GM12873 (cell line): ENCODE measurements at regions not wholly inside any gene's neighbourhood (a gene's known extent, or its start where the extent isn't known, plus 50 kb on each side); places are given as distances from the start of the nearest gene placed in this dataset.

Source experiments
- TF ChIP-seq, protein P1 (sequence below): IDR thresholded peaks from 2 replicates; pipeline ENCODE4 v1.5.1; 2012; ENCODE audit warnings: low read depth, mild to moderate bottlenecking, moderate library complexity, low read length, control low read depth; ENCODE audit not compliant: insufficient read depth; ENCODE audit errors: missing control alignments

DNA sequence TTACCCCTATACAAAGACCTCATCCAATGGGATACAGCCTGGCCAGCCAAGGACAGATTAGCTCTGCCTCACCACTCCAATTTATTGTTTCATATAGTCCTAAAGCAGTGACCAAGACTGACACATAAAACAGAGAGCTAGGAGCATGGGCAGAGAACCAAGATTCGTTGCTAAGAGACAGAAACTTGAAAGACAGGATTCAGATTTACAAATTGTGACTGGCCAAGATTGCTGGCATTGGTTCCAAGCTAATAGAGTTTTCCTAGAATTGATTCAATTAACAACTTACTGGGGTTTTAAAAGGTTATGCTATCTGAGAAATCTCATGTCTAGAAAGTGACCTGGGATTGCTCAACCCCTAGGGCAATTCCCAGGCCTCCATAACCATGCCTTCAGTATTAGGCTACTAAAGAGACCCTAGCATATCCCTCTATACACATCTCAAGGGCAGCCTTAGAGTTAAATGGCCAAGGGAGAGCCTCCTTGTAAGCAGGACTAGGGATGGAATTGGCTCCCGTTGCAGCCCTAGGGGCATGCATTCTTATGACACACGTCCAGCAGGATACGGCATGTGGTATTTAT is 75.6 kb downstream of the ICOS start:
- TF ChIP-seq, protein P1, sequence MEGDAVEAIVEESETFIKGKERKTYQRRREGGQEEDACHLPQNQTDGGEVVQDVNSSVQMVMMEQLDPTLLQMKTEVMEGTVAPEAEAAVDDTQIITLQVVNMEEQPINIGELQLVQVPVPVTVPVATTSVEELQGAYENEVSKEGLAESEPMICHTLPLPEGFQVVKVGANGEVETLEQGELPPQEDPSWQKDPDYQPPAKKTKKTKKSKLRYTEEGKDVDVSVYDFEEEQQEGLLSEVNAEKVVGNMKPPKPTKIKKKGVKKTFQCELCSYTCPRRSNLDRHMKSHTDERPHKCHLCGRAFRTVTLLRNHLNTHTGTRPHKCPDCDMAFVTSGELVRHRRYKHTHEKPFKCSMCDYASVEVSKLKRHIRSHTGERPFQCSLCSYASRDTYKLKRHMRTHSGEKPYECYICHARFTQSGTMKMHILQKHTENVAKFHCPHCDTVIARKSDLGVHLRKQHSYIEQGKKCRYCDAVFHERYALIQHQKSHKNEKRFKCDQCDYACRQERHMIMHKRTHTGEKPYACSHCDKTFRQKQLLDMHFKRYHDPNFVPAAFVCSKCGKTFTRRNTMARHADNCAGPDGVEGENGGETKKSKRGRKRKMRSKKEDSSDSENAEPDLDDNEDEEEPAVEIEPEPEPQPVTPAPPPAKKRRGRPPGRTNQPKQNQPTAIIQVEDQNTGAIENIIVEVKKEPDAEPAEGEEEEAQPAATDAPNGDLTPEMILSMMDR: no peak

DNA sequence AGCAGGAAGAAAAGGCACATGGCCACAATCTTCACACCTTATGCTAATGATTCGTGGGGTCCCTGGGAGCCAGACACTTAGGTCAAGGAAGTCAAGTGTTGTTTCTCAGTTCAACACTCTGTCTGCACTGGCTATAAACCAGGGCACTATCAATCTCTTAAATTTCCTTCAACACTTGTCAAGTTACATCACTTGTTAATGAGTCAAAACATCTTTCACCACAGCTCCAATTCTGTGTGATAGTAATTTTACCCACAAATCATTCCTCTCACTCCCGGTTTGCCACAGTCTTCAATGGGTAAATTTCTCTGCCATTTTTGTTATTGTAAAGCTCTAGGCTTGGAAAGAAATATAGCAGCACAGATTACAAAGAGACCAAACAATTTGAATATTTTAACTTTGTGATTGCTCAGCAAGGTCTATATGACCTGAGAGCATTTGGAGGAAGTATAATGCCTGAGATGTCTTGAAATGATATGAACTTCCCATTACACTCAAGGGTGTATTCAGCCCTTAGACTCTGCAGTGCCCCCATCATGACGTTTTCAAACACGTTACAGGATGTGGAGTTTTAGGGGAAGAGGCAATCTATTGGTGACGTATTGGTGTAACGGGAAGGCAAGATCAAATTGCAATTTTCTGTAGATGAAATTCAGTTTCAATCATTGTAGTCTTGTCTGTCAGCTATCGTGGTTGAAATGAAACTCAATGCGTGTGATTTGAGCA is 78.7 kb downstream of the ICOS start:
- TF ChIP-seq, protein P1: no peak

DNA sequence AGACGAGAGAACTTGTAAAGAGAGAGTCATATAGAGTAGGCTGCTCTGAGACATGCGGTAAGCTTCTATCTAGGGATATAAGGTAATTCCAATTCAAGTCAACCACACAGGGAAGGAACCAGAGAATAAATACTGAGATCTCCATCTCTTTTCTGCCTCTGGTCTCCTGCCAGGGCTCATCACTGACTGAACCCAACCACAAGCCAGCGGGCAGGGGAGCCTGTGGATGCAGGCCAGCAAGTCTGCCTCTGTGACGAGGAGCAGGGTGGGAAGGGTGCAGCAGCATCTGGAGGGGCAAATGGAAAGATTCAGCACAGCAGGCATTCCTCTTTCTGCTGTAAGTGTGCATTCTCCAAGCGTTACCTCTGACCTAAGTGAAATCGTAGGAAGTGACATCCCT is 82.2 kb downstream of the ICOS start:
- TF ChIP-seq, protein P1: no peak

DNA sequence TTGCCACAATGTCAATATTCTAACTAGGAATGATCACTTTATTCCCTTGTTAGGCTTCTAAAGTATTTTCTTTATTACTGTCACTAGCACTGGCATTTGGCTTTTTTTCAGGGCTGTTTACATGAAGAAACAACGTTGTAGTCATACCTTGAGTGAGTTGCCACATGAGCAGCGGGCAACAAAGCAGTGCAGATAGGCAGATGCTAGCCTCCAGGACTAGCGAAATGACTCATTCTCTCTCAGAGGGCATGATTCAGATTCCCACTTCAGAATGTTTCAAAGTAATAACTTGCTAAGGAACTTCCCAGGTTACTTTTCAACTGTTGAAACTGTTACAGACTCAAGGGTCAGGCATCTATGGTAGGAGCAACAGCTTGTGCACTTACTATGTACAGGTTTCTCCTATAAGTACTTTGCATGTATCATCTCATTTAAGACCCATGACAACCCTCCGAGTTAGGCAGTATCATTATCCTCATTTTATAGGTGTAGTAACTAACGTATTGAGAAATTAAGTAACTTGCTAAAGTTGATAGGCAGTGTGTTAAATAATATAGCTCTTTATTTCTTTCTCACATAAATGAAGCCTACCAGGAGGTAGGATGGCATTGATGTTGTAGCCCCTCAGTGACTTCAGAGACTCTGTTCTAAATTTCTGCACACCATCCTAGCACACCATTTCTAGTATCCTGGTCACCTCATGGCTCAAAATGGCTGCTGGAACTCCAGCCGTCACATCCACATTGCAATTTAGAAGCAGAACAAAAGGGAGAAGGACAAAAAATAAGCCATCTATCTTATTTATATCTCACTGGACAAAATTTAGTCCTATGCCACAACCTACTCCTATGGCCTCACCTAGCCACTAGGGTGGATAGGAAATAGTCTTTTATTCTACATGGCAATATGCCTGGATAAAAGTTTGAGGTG is 83.3 kb downstream of the ICOS start:
- TF ChIP-seq, protein P1: no peak

DNA sequence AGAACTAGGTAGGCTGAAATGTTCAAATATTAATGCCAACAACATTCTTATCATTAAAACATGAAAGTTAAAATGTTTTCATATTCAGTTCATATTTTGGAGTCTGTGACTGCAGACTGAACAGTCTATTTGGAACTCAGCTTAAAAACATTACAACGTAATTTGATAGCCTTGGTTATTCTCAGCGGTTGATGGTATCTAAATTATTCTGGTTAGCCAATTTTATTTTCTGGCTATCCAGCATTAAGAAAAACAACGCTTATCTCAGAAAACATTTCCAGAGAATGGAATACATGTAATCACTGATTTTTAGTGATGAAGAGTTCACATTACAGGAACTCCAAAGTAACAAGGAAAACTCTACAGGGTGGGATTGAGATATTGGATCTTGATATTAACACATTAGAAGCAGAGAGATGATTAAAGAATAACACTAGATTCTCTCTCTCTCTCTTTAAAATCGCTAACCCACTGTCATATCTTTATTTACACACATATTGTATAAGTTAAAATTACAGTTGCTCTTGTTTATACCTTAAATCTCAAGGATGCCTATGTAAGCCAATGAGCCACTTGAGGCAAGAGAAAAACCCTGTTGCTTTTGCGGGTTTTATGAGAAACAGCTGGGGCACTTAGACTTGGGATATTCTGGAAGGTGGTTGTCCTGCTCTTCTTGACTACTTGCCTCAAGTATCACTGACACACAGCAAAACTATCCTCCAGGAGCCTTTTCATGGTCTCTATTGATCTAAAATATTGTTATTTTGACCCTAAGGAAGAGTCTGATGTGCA is 84.9 kb downstream of the ICOS start:
- TF ChIP-seq, protein P1: no peak

DNA sequence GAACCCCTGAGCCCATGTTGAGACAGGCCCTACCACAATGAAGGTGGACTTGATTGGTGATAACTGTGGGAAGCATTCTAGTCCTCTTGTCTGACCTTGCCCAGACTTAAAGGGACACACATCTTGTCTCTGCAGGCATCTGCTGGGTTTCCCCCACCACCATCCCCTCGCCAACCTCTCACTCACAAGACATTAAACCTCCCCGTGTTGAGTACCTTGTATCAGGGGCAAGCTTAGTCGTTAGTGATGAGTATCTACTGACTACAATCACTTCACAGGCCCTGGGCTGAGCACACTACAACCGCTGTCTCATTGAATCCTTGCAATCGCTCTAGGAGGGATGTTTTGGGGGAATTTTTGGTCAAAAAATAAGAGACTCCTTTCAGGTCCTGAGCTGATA is 86.0 kb downstream of the ICOS start:
- TF ChIP-seq, protein P1: no peak
